ENCODE measurements at regions not wholly inside any gene's neighbourhood (a gene's known extent, or its start where the extent isn't known, plus 50 kb on each side); places are given as distances from the start of the nearest gene placed in this dataset.

DNA sequence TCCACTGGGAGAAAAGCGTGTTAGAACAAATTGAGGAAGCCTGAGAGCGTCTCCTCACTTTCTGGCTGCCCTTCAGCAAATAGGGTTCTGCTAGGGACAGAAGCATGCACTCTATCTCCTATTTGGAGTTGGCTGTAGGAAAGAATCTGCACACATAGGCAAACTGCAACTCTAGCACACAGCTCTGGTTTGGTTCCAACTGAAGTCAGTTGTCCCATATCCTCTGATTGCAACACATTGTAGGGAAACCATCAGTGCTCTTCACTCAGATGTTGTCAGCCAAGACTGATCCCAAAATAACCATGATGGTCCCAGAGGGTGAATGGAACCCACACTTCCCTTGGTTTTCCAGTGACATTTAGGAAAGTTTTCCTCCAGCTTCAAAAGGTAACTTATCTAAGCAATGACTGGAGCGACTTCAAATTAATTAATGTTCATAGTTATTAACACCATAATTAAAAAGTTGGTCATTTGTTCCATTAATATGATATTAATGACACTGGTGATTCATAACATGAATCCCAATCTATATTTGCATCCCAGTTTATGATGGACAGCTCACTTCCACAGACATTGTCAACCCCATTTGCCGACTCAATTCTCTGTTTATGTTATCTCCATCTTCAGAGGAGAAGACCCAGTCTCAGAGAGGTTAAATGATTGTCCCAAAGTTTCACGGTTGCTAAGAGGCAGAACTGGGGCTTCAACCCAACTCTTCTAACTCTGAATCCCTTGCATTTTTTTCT lies 136.7 kb upstream of the ZNF462 start:
- no peak for DNase-seq (ENCODE audit: low read depth, low spot score)
- Histone ChIP-seq H3K4me1 (ENCODE audit: control insufficient read depth, extremely low read depth, insufficient read depth, low read length) (no peaks in the 10 kb centered on the region), H3K27ac (ENCODE audit: control insufficient read depth, insufficient read depth, low read length) (no peak overlapping the region), H2AFZ (ENCODE audit: control insufficient read depth, low read length) (no peak overlapping the region), H3K79me2 (ENCODE audit: control insufficient read depth, insufficient read depth, low read length) (no peaks in the 10 kb centered on the region), H3K9me3 (ENCODE audit: control insufficient read depth, low read depth, low read length) (no peaks in the 10 kb centered on the region), H3K36me3 (ENCODE audit: control insufficient read depth in 2 of 2, extremely low read depth in 1 of 2, insufficient read depth in 2 of 2, low read length in 2 of 2) (no peaks in the 10 kb centered on the region), H3K4me3 (ENCODE audit: control insufficient read depth in 2 of 3, extremely low read depth in 1 of 3, insufficient read depth in 2 of 3, low read depth in 1 of 3, low read length in 3 of 3) (no peak overlapping the region), H3K27me3 (ENCODE audit: control insufficient read depth, extremely low read depth, insufficient read depth, low read length) (no peaks in the 10 kb centered on the region), H3K9ac (ENCODE audit: control insufficient read depth, extremely low read depth, insufficient read depth, low read length) (no peak overlapping the region), H4K20me1 (ENCODE audit: control insufficient read depth, extremely low read depth, insufficient read depth, low read length) (no peaks in the 10 kb centered on the region), H3K4me2 (ENCODE audit: control insufficient read depth, extremely low read depth, insufficient read depth, low read depth, low read length) (no peak overlapping the region), H3K9me1 (ENCODE audit: control insufficient read depth, extremely low read depth, insufficient read depth, low read length) (no peaks in the 10 kb centered on the region)
- dilution Hi-C loops (cut with MboI; ENCODE audit: extremely low pct_ligation_motif_present, low sequenced_read_pairs), result no loop called here
- TF ChIP-seq CTCF (optimal IDR thresholded peaks at IDR 0.05 in 1 of 3, IDR thresholded peaks at IDR 0.05 in 1 of 3, conservative IDR thresholded peaks at IDR 0.05 in 1 of 3; ENCODE audit: extremely low read depth in 1 of 3, insufficient read depth in 2 of 3, low read length in 3 of 3) (no peak), EZH2 (IDR thresholded peaks at IDR 0.05; ENCODE audit: low read length) (no peak)
- FAIRE-seq, result no peak

DNA sequence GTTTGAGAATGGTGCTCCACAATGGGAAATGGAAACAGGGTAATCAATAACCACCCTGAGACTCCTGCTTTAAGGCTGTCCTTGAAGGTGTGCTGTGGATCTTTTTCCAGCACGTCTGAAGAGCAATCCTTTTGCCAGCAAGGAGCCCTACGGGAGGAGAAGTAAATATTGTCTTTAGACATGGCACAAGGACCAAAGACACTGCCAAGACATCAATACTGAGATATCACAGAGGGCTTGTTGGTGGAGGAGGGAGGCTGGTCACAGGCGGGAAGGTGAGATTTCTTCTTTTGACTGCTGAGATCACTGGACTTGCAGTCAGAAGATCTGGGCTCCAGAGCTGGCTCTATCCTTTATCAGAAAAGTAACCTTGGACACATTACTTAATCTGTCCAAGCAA lies 135.0 kb upstream of the ZNF462 start:
- Histone ChIP-seq H3K4me3 (ENCODE audit: control insufficient read depth in 2 of 3, extremely low read depth in 1 of 3, insufficient read depth in 2 of 3, low read depth in 1 of 3, low read length in 3 of 3) (no peak overlapping the region), H3K9ac (ENCODE audit: control insufficient read depth, extremely low read depth, insufficient read depth, low read length) (no peak overlapping the region), H4K20me1 (ENCODE audit: control insufficient read depth, extremely low read depth, insufficient read depth, low read length) (no peaks in the 10 kb centered on the region), H3K27ac (ENCODE audit: control insufficient read depth, insufficient read depth, low read length) (no peak overlapping the region), H3K9me1 (ENCODE audit: control insufficient read depth, extremely low read depth, insufficient read depth, low read length) (no peaks in the 10 kb centered on the region), H3K4me2 (ENCODE audit: control insufficient read depth, extremely low read depth, insufficient read depth, low read depth, low read length) (no peak overlapping the region), H2AFZ (ENCODE audit: control insufficient read depth, low read length) (no peak overlapping the region), H3K9me3 (ENCODE audit: control insufficient read depth, low read depth, low read length) (no peaks in the 10 kb centered on the region), H3K36me3 (ENCODE audit: control insufficient read depth in 2 of 2, extremely low read depth in 1 of 2, insufficient read depth in 2 of 2, low read length in 2 of 2) (no peaks in the 10 kb centered on the region), H3K79me2 (ENCODE audit: control insufficient read depth, insufficient read depth, low read length) (no peaks in the 10 kb centered on the region), H3K4me1 (ENCODE audit: control insufficient read depth, extremely low read depth, insufficient read depth, low read length) (no peaks in the 10 kb centered on the region), H3K27me3 (ENCODE audit: control insufficient read depth, extremely low read depth, insufficient read depth, low read length) (no peaks in the 10 kb centered on the region)
- DNase-seq (ENCODE audit: low read depth, low spot score) (no peak), FAIRE-seq (no peak)
- TF ChIP-seq CTCF (optimal IDR thresholded peaks at IDR 0.05 in 1 of 3, IDR thresholded peaks at IDR 0.05 in 1 of 3, conservative IDR thresholded peaks at IDR 0.05 in 1 of 3; ENCODE audit: extremely low read depth in 1 of 3, insufficient read depth in 2 of 3, low read length in 3 of 3) (no peak), EZH2 (IDR thresholded peaks at IDR 0.05; ENCODE audit: low read length) (no peak)
- dilution Hi-C loops (cut with MboI; ENCODE audit: extremely low pct_ligation_motif_present, low sequenced_read_pairs), result no loop called here
